ENCODE measurements at regions not wholly inside any gene's neighbourhood (a gene's known extent, or its start where the extent isn't known, plus 50 kb on each side); places are given as distances from the start of the nearest gene placed in this dataset.

GRCh38 chr6:30816791-30817739, 67.3 kb upstream of the DDR1 start (continued):
- TF ChIP-seq PAX8 (IDR thresholded peaks at IDR 0.05) (peak; percentile 65; the same call in 1 of the 2 replicates), POLR2AphosphoS2 (IDR thresholded peaks at IDR 0.05; ENCODE audit: low read depth, low read length) (no peak), YY1 (IDR thresholded peaks at IDR 0.05; ENCODE audit: low read depth, low read length) (no peak), SREBF1 (IDR thresholded peaks at IDR 0.05; ENCODE audit: low read length) (no peak), STAT3 (IDR thresholded peaks at IDR 0.05; ENCODE audit: low read depth, low read length) (no peak), ZNF274 (IDR thresholded peaks at IDR 0.05; ENCODE audit: insufficient read depth, insufficient read length) (no peak), MEF2B (IDR thresholded peaks at IDR 0.05; ENCODE audit: partially characterized antibody, poor library complexity, severe bottlenecking) (peak; percentile 77), E4F1 (IDR thresholded peaks at IDR 0.05; ENCODE audit: borderline replicate concordance, partially characterized antibody) (no peak), MEF2A (IDR thresholded peaks at IDR 0.05; ENCODE audit: insufficient read depth, low read depth, low read length) (no peak), CBX5 (IDR thresholded peaks at IDR 0.05; ENCODE audit: low read depth) (no peak), EGR1 (IDR thresholded peaks at IDR 0.05; ENCODE audit: borderline replicate concordance in 1 of 2, low read depth in 2 of 2, low read length in 2 of 2) (no peak), GATAD2B (conservative IDR thresholded peaks at IDR 0.05; ENCODE audit: low read depth) (peak; percentile 65), YBX1 (IDR thresholded peaks at IDR 0.05) (no peak), IRF3 (IDR thresholded peaks at IDR 0.05) (no peak), FOXK2 (IDR thresholded peaks at IDR 0.05) (no peak), STAT1 (conservative IDR thresholded peaks at IDR 0.05) (no peak), ZBTB33 (IDR thresholded peaks at IDR 0.05) (no peak), SKIL (IDR thresholded peaks at IDR 0.05; ENCODE audit: low read depth, poor library complexity, severe bottlenecking) (peak; percentile 91), EZH2 (IDR thresholded peaks at IDR 0.05; ENCODE audit: borderline replicate concordance, control insufficient read depth, low read depth, low read length) (no peak), ATF2 (IDR thresholded peaks at IDR 0.05; ENCODE audit: low read length) (no peak; the same call in none of the 2 replicates), GABPA (IDR thresholded peaks at IDR 0.05; ENCODE audit: low read depth) (no peak)

Data from GM12878 (cell line).